ENCODE measurements at regions not wholly inside any gene's neighbourhood (a gene's known extent, or its start where the extent isn't known, plus 50 kb on each side); places are given as distances from the start of the nearest gene placed in this dataset.

DNA sequence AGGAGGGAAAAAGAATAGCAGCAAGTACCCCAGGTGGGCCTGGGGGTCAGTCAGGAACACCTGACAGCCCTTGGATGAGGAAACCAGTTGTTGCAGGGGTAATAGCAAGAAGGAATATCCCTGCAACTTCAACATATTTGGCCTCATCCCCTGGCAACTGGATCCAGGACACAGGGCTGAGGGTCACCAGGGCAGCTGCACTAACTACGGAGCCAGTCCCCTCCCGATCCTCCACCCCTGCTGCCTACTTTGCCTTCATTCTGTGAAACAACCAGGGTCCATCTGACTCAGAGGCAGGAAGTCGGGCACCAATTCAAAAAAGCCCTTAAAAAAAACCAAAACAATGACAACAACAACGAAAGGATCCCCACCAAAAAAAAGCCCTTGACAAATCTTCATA lies 52.9 kb downstream of the FRMPD3 start:
- no peak for DNase-seq (ENCODE audit: low read depth)

DNA sequence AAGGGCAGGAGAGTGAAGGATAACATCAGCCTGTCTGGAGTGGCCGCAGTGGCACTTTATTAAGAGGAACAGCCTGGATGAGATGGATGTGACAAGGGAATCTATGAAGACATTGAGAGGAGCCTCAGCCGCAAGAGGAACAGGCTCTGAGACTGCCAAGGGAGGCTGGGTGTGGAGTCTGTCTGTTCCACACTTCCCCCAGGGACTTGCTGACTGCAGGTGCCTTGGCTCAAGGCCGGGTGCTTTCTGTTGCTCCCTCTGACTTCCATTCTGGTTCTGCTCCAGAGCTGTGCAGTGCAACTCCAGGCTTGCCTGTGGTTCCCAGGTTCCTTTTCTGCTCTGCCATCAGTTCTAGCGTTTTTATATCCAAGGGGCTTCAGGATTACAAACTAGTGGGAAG lies 54.6 kb downstream of the FRMPD3 start:
- DNase-seq (ENCODE audit: low read depth) = no peak

DNA sequence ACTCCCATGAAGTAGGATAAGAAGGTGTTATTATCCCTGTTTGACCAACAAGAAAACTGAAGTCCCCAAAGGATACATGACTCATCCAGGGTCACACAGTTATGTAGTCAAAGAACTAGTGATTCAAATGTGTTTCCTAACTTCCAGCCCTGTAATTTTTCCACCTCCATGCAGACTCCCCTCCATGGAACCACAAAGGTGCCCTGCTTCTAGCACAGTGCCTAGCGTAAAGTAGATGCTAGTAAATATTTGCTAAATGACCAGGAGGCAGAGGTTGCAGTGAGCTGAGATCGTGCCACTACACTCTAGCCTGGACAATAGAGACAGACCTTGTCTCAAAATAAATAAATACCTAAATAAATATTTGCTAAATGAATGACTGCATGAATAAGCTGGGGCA lies 55.8 kb downstream of the FRMPD3 start:
- DNase-seq (ENCODE audit: low read depth) = no peak

DNA sequence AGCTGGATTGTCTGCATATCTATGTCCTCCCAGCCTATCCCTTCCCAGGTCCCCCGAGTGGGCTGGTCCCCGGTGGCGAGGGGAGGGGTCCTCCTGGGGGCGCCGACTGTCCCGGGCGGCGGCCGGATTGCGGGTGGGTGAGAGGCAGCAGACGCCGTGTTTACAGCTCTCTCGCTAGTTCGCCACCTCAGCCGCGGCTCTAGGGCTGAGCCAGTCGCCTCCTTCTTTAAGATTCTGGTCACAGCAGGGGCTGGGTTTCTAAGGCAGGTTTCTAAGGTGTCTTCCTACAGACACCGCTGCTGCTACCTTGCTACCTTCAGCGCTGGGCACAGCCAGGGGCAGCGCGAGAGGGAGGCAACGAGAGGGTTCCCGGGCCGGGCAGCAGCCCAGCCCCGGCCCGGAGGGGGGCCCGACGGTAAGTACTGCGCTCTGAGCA lies 57.2 kb downstream of the FRMPD3 start:
- no peak for DNase-seq (ENCODE audit: low read depth)

DNA sequence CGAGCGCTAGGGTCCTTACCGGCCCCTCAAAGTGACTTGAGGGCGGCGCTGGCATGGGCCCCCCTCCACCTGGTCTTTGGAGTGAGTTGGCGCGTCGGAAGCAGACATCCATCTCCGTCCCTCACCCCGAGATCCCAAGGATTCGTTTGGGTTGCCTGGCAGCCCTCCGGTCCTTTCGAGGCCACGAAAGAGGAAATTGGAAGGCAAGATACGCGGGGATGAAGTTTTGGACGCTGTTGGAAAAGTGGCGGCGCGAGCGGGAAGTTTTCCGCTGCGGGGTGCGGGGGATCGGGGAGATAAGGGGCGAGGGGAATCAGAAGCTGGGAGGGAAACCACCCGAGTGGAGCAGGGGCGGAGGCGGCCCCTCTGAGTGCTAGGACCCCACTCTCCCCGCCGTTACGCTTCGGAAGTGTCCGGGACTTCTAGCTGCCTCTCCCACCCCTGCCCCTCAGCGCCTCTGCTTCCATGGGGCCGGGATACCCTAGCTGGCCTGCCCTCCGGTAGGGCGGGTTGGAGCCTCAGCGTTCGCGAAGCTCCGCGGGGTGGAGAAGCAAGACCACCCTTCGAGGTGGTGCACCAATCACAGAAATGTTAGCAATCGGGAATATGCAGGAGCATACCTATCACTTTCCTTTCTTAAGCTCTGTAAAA lies 57.8 kb downstream of the FRMPD3 start:
- no peak for DNase-seq (ENCODE audit: low read depth)

DNA sequence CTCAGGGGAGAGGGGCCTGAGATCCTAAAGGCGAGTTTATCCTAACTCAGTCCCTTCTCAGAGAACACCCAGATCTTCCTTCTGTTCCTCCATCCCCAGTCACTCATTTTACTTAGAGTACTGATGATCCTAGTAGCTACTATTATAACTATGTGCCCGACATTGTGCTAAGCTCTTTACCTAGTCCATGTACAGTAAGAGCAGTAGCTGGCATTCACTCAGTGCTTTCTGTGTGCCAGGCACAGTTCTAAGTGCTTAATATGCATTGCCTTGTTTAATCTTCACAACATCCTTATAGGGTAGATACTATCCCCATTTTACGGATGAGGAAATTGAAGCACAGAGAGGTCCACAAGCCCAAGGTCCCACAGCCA lies 58.3 kb downstream of the FRMPD3 start:
- no peak for DNase-seq (ENCODE audit: low read depth)

DNA sequence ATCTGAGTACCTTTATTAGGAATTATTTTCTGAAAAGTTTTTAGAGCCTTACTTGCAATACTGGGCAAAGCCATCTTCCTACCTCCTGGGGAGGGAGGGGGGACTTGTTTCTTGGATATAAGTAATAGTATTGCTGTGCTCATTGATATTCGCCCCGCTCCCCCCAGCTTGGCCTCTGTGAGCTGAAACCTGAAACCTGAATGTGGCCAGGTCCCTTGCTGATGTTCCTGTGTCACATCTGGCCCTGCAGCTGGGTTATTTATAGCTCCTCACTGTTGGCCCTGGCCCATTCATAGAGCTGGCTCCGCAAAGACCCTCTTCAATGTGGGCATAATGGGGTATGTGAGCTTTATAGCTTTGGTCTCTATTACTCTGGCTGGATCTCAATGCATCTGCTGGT lies 59.5 kb downstream of the FRMPD3 start:
- no peak for DNase-seq (ENCODE audit: low read depth)

DNA sequence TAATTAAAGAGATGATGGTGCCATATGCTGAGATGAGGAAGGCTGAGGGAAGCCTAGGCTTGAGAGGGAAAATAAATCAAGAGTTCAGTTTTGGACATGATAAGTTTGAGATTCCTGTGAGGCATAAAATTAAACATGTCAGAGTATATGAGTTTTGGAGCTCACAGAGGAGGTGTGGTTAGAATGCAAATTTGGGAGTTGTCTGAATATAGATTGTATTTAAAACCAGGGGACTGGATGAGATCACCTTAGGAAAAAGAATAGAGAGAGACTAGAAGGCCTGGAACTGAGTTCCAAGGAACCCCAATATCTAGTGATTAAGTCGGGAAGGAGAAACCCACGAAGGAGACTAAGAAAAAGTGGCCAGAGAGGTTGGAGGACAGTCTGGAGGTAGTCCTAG lies 65.5 kb downstream of the FRMPD3 start:
- DNase-seq (ENCODE audit: low read depth) = no peak

DNA sequence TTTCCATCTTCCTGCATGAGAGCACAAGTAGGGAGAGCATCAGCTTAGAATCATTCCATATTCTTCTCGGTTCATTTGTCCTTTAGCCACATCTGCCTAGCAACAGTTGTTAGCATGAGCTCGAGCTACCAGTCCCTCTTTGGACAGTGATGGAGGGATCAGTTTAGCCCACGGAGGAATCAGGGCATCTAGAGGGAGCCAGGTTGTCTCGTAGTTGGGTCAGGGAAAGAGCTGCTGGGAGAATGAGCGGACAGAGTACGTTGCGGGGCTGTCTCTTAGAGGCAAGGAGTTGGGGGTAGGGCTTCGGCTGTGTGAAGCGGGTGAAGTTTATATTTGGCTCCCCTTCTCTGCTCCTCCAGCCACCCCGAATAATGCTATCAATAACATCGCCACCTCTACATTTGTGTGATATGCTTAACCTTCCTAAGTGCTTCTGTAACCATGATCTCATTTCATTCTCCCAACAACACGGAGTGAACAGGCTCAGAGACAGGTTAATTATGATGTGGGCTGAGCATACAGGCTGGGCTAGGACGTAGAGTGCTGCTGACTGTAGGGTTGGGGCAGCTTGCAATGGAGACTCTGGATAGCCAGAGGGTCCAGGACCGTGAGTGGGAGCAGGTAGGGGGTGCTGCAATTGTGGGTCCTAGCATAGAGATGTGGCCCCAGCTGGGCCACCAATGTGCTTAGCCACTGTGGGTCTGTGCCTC lies 72.6 kb downstream of the FRMPD3 start:
- no peak for DNase-seq (ENCODE audit: low read depth)

DNA sequence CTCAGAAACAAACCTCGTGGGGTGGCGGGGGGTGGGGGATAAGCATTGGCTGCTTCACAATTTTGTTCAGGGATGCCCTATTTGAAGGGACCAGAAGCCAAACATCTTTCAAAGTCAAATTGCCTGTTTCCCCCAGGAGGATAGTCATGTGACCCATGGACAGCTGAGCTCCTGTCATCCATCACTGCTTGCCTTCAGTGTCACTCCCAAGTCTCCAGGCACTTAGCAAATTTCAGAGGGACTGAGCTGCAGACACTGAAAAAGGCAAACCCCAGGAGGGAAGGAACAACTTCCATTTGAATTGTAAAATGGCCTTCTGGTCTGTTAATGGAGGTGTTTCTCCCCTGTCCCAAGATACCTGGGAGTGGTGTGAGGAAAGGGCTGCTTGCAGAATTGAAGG lies 73.4 kb downstream of the FRMPD3 start:
- DNase-seq (ENCODE audit: low read depth) = no peak

DNA sequence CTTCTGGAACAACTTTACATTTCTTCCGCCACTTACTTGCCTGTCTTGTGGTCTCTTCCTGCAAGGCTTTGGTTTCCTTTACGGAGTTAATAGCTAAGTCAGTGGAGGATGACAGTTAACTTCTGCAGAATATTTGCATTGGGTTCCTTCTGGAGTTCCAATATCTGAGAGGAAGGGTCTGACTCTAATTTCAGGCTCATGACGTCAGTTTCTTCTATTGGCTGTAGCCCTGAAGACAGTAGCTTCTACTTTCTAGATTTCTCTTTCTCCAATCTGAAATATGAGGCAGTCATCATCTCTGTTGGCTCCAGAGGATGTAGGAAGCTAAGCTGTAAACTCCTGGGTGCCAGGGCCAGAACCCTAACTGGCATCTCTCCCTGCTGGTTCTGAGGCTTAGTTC lies 76.7 kb downstream of the FRMPD3 start:
- DNase-seq (ENCODE audit: low read depth) = no peak

DNA sequence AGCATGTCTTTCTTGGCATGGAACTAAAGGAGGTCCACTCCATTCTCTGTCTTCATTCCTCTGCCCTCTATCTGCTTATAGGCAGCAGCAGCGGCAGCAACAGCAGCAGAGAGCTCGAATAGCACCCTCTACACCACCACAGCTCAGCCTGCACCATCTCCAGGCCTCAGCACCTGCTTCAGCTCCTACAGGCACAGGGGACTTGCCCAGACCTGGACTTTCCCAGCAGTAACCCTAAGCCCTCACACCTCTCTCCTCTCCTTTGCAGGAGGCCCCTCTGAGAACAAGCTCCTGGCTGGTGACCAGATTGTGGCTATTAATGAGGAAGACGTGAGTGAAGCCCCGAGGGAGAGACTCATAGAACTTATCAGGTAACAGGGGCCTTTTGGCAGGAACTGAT lies 80.7 kb downstream of the FRMPD3 start:
- DNase-seq (ENCODE audit: low read depth) = no peak

DNA sequence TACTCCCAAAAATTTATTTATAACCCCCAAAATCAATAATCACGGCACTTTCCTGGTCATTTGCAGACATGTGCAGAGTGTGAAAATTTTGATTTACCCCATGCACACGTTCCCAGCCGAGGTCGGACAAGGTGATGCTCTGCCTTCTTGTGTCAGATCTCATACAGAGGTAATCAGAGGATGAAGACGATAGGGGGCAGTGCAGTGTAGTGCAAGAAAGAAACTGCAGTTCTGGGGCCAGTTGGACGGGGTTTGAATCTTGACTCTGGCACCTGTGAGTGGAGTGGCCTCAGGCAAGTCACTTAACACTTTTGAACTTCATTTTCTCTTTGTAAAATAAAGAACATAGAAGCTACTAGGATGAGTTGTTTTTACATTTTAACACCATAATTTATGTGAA lies 88.4 kb downstream of the FRMPD3 start:
- DNase-seq (ENCODE audit: low read depth) = no peak

DNA sequence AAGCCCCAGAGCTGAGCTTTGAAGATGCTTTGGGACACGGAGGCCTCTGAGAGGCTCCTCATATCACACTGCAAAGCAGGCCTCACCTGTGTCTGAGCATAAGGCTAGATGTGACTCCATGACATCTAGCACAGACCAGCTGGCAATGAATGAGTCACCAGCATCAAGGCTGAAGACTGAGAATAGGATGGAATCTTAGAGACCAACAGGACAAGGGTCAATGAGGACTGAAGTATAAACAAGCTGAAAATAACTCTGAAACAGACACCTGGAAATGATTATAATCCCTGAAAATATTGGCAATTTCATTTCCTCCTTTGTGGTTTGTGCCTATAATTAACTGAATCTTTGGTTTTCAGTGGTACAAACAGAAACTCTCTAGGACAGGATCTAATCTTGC lies 87.1 kb upstream of the PRPS1 start:
- DNase-seq (ENCODE audit: low read depth) = no peak

DNA sequence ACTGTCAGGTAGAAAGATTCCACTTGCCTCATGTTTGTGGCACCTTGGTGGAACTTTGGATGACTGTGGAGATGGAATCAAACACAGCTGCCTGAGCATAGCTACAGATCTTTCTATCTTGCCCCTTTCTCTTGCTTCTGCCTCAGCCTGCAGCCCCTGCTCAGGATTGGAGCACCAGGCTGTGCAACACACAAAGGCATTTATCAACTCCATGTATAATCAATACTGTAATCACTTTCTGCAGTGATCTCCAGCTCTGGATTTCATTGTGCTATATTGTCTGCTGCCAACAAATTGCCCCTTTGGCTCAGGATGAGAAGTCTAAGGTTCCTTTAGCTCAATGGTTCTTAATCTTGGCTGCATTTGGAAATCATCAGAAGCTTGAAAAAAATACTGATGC lies 86.3 kb upstream of the PRPS1 start:
- DNase-seq (ENCODE audit: low read depth) = no peak

DNA sequence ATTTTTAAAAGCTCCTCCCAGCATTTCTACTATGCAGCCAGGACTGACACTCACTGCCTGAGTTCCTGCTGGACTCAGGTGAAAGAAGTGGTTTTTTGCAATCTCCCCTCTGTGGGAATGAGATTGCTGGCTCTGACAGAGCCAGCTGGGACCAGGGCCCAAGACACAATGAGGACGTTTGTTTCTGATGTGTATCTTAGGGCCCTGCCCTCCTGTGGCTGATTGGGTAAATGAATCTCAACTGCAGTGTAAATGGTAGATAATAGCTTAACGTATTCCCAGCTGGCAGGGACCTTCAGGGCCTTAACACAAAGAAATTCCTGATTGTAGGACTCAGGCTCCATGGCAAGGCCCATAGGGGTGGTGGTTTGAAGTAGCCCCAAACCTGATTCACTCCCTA lies 85.8 kb upstream of the PRPS1 start:
- no peak for DNase-seq (ENCODE audit: low read depth)

DNA sequence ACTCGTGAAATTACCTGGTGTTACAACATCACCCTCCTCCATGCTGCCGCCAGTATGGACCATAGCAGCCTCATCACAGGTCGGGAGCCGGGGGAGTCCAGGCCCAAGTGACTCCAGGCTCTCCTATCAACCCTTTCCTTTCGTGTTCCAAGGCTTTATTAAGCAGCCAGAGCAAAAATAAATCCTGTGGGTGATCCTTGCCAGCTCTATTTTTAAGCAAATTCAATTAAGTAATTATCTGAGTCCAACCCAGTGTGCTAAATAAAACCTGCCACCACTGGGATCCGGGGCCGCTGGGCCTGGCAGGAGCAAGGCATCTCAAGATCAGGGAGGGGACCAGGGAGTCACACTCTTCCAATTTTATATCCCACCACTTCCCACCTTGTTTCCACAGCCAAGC lies 80.7 kb upstream of the PRPS1 start:
- no peak for DNase-seq (ENCODE audit: low read depth)

DNA sequence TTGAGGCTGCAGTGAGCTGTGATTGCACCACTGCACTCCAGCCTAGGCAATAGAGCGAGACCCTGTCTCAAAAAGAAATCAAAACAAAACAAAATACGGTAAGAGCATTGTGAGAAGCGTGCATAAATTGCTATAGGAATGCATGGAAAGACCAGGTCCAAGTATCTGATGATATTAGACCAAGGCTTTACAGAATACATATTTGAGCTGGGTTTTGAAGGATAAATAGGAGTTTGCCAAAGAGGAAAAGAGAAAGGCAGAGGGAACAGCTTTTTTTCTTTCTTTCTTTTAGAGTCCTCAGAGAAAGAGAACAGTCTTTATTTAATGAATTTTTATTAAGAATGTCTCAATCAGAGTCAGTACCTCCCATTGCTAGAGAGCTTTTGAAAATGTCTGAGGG lies 79.5 kb upstream of the PRPS1 start:
- no peak for DNase-seq (ENCODE audit: low read depth)

DNA sequence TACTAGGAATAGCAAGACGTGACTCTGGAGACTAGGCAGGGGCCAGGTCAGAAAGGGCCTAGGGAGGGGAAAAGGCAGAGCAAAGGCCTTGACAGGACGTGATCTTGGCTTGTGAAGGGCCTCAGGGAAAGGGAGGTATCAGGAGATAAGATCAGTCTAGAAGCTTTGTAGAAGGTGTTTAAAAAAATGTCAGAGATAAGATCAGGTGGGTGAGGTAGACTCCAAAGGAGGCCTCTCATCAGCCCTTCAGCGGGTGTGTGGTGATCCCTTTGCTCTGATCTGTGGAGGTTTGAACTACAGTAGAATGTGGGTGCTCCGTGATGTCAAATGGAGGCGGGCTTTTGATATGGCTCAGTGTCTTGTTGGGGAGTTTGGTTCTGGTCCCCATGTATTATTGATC lies 78.8 kb upstream of the PRPS1 start:
- no peak for DNase-seq (ENCODE audit: low read depth)

DNA sequence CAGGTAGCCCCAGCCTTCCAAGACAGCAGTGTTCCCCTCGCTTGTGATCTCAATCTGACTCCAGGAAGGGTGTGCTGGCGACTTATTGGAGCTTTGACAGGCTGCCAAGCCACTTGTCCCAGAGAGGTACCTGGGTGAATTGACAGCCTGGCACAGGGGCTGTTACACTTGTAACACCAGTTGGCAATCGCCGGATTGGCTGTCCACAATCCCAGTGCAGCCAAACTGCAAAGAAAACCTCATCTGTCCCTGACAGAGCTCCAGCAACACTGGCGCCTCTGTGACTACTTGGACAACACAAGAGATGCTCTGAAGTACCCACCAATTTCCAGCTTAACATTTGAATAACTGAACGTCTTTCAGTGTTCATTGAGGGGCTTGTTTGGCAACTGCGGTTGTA lies 76.8 kb upstream of the PRPS1 start:
- no peak for DNase-seq (ENCODE audit: low read depth)

DNA sequence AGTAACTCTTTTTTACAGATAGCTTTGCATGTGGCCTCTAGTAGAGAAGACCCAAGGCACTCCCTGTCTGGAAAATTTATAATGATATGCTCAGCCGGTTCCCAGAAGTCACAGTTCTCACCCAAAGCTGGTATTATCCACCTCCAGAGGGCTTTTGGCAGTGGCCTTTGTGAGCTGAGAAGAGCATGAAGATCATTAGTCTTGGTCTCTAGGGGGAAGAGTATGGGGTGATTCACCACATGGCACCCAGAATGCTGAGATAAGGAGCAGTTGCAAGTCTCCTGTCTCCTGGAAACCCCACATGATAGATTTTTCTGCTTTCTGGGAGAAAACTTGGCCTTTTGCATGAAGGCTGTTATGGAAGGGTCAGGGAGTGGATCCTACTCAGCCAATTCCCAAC lies 75.4 kb upstream of the PRPS1 start:
- no peak for DNase-seq (ENCODE audit: low read depth)

DNA sequence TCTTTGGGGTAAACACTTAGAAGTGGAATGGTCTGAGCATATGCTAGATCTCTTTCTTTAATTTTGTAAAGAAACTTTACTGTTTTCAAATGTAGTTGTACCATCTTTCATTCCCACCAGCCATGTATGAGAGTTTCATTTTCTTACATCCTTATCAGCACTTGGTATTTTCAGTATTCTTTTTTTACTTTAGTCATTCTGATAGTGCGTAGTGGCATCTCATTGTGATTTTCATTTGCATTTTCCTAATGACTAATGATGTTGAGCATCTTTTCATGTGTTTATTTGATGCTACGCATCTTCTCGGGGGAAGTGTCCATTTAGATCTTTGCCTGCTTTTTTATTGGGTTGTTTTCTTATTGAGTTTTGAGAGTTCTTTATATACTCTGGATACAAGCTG lies 71.3 kb upstream of the PRPS1 start:
- DNase-seq (ENCODE audit: low read depth) = no peak

DNA sequence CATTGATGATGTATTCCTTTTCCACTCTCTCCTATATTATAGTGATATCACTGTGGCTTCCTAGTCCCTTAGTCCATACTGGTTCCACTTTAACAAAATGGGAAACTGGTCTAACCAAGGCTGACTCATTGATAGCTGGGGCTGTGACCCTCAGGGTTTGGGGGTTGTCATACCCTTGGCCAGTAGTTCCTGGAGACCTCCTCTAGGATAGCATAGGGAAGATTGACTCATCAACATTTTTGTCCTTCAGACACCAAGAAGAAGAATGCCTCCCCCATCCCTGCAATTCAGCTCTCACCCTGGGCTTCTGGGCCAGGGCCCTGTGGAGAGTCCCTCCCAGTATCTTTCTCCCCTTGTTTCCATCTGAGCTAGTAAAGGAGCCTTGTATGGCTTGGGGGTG lies 68.8 kb upstream of the PRPS1 start:
- DNase-seq (ENCODE audit: low read depth) = no peak

DNA sequence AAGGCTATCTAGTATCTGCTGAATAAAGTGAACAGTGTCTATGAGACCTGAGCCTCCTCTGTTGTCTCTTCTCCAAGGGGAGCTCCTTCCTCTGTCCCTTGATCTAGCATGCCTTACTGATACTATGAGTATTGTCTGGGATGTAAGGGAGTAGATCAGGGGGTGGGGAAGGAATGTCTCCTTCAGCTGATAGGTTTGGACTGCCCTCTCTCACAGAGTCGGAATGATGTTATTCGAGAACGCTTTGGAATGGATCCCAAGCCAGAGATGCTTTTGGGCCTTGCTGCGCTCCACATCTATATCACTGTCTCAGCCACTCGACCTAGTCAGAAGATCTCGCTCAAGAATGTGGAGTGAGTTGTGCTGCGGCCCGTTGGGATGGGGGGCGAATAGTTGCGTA lies 68.3 kb upstream of the PRPS1 start:
- DNase-seq (ENCODE audit: low read depth) = no peak
